HFFc6 (cell line): ENCODE measurements at regions not wholly inside any gene's neighbourhood (a gene's known extent, or its start where the extent isn't known, plus 50 kb on each side); places are given as distances from the start of the nearest gene placed in this dataset.

Source experiments
- DNase-seq: peaks from one replicate; pipeline ENCODE4 v3.0.0-alpha.2; 2018
- H3K27ac Mint-ChIP-seq: 2 replicates; pipeline ENCODE4 v1.8.0; 2020; ENCODE audit warnings: mild to moderate bottlenecking, mixed read lengths
- H3K27me3 Mint-ChIP-seq: 2 replicates; pipeline ENCODE4 v1.8.0; 2021; ENCODE audit warnings: mild to moderate bottlenecking, moderate library complexity, mixed read lengths; ENCODE audit not compliant: insufficient read depth
- H3K36me3 Mint-ChIP-seq: 2 replicates; pipeline ENCODE4 v1.8.0; 2021; ENCODE audit warnings: low read depth, mixed read lengths
- H3K4me1 Mint-ChIP-seq: 2 replicates; pipeline ENCODE4 v1.8.0; 2020; ENCODE audit warnings: low read depth, mixed read lengths
- H3K4me3 Mint-ChIP-seq: 2 replicates; pipeline ENCODE4 v1.8.0; 2020; ENCODE audit warnings: mild to moderate bottlenecking, moderate library complexity, mixed read lengths
- H3K9me3 Mint-ChIP-seq: 2 replicates; pipeline ENCODE4 v1.8.0; 2020; ENCODE audit warnings: mild to moderate bottlenecking, mixed read lengths
- CTCF ChIP-seq: fragments of 200-600 bp; sonication (generic); IDR thresholded peaks from 2 replicates; pipeline ENCODE4 v1.5.0; 2021; ENCODE audit warnings: antibody characterized with exemption, mild to moderate bottlenecking

- Mint-ChIP-seq H3K27me3 (no peaks in the 10 kb centered on the region), H3K4me3 (no peak overlapping the region), H3K36me3 (no peaks in the 10 kb centered on the region), H3K9me3 (peaks cover 17% of the 10 kb centered on the region), H3K4me1 (no peaks in the 10 kb centered on the region), H3K27ac (no peak overlapping the region)
- TF ChIP-seq CTCF: no peak
- DNase-seq: no peak
These were observed 332.3 kb downstream of the BRINP1 start for GRCh38 chr9:119036969-119037368.

- Mint-ChIP-seq H3K4me3 (no peak overlapping the region), H3K9me3 (peaks cover 8% of the 10 kb centered on the region), H3K27ac (no peak overlapping the region), H3K27me3 (no peaks in the 10 kb centered on the region; the same call in 1 of the 2 replicates), H3K4me1 (no peaks in the 10 kb centered on the region), H3K36me3 (no peaks in the 10 kb centered on the region)
- no peak for TF ChIP-seq CTCF
- no peak for DNase-seq
These were observed 325.2 kb downstream of the BRINP1 start for GRCh38 chr9:119043996-119044395.

DNA sequence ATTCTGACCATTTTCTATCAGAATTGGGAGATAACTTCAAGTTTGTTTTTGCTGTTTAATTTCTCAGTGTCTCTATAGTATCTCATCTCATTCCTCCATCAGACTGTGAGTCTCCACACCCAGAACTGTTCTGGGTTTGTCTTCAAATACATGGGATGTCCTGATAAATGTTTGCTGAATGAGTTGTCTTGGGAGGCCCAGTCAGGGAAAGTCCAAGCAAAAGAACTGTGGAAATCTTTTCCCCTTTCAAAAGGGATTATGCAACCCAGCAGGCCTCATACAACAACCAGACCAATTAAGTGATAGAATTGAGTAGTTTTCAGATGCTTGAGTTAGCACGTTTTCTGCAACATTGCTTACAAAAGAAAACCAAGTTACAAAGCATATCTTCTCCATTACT, 324.4 kb downstream of the BRINP1 start:
- Mint-ChIP-seq H3K27me3 (no peaks in the 10 kb centered on the region; the same call in 1 of the 2 replicates), H3K27ac (no peak overlapping the region), H3K4me1 (no peaks in the 10 kb centered on the region), H3K9me3 (peaks cover 8% of the 10 kb centered on the region), H3K36me3 (no peaks in the 10 kb centered on the region), H3K4me3 (no peak overlapping the region)
- no peak for TF ChIP-seq CTCF
- peak; percentile 3 for DNase-seq

DNA sequence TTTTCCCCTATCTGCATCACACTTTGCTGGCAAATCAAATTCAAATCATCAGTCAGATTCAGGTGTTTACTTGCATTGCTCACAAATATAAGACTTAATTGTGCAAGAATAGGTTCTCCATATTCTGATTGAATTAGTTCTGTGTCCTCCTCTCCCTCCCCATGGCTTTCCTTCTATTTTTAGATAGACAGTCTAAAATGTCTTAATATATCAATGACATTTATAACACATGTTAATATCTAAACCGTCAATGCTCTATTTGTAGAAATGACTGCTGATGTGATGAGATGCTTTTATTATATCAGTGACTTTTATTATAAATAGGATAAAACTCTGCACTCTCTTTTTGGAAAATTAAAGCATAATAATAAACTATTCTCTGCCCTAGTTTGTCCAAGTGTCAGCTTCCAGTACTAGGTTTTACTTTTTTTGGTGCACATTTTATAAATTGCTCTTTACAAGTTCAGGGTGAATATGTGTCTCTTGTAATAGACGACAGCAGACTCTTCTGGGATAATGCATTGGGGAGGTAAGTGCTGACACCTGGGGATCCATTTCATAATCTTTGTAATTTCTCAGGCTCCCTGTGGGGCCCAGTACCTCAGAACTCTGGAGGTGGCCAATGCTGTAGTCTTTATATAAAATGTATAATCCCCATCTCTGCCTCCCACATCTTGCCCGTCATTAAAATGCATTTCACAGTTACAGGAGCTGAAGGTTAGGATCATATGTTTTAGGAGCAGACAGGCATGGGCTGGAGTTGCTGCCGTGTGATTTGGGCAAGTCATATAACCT, 321.5 kb downstream of the BRINP1 start:
- no peak for DNase-seq
- H3K4me3 Mint-ChIP-seq: no peak overlapping the region
- H3K9me3 Mint-ChIP-seq: peaks cover 8% of the 10 kb centered on the region
- no peaks in the 10 kb centered on the region for H3K36me3 Mint-ChIP-seq
- no peaks in the 10 kb centered on the region for H3K4me1 Mint-ChIP-seq
- no peak overlapping the region for H3K27ac Mint-ChIP-seq
- TF ChIP-seq CTCF: no peak
- no peaks in the 10 kb centered on the region; the same call in none of the 2 replicates for H3K27me3 Mint-ChIP-seq

GRCh38 chr9:119050281-119050680, 319.0 kb downstream of the BRINP1 start:
- H3K27ac Mint-ChIP-seq: no peak overlapping the region

More at GRCh38 chr9:119050281-119050680, 319.0 kb downstream of the BRINP1 start:
- Mint-ChIP-seq H3K4me3 (no peak overlapping the region), H3K27me3 (no peaks in the 10 kb centered on the region; the same call in 1 of the 2 replicates), H3K36me3 (no peaks in the 10 kb centered on the region), H3K9me3 (peaks cover 8% of the 10 kb centered on the region; the same call in 1 of the 2 replicates), H3K4me1 (no peaks in the 10 kb centered on the region)
- no peak for TF ChIP-seq CTCF
- DNase-seq: no peak
